NCI-H128 (cell line): ENCODE measurements at regions not wholly inside any gene's neighbourhood (a gene's known extent, or its start where the extent isn't known, plus 50 kb on each side); places are given as distances from the start of the nearest gene placed in this dataset.

Source experiments
- DNase-seq: peaks from one replicate; lab custom pipeline; 2025; ENCODE audit not compliant: unreplicated experiment; lab: John Stamatoyannopoulos, UW

- DNase-seq: no peak
Measured at GRCh38 chr9:105142406-105143135, 101.9 kb upstream of the SLC44A1 start.

GRCh38 chr9:105143136-105143430 is 101.4 kb upstream of the SLC44A1 start:
- DNase-seq: no peak

- DNase-seq: no peak
Measured at GRCh38 chr9:105144076-105144475, 100.4 kb upstream of the SLC44A1 start.

GRCh38 chr9:105144841-105145240 is 99.6 kb upstream of the SLC44A1 start:
- DNase-seq: no peak

GRCh38 chr9:105146677-105147076 is 97.8 kb upstream of the SLC44A1 start:
- no peak for DNase-seq

GRCh38 chr9:105147110-105147871 is 97.2 kb upstream of the SLC44A1 start:
- no peak for DNase-seq

GRCh38 chr9:105148328-105149006 is 96.0 kb upstream of the SLC44A1 start:
- DNase-seq: no peak

- DNase-seq: no peak
Measured at GRCh38 chr9:105150991-105151685, 93.3 kb upstream of the SLC44A1 start.

- DNase-seq: no peak
Measured at GRCh38 chr9:105151686-105151995, 92.8 kb upstream of the SLC44A1 start.

- no peak for DNase-seq
Measured at GRCh38 chr9:105154723-105155191, 89.7 kb upstream of the SLC44A1 start.

- DNase-seq: no peak
Measured at GRCh38 chr9:105157171-105157583, 87.3 kb upstream of the SLC44A1 start.

- DNase-seq: no peak
Measured at GRCh38 chr9:105158020-105158419, 86.4 kb upstream of the SLC44A1 start.

GRCh38 chr9:105158898-105159297 is 85.6 kb upstream of the SLC44A1 start:
- DNase-seq: no peak

- DNase-seq: no peak
Measured at GRCh38 chr9:105168870-105169319, 75.6 kb upstream of the SLC44A1 start.

GRCh38 chr9:105171076-105171475 is 73.4 kb upstream of the SLC44A1 start:
- DNase-seq: no peak

- no peak for DNase-seq
Measured at GRCh38 chr9:105171589-105171988, 72.9 kb upstream of the SLC44A1 start.

GRCh38 chr9:105172436-105172835 is 72.0 kb upstream of the SLC44A1 start:
- no peak for DNase-seq

- no peak for DNase-seq
Measured at GRCh38 chr9:105173306-105173705, 71.1 kb upstream of the SLC44A1 start.

- no peak for DNase-seq
Measured at GRCh38 chr9:105173826-105174225, 70.6 kb upstream of the SLC44A1 start.

- no peak for DNase-seq
Measured at GRCh38 chr9:105176194-105176593, 68.3 kb upstream of the SLC44A1 start.

- DNase-seq: no peak
Measured at GRCh38 chr9:105178076-105178475, 66.4 kb upstream of the SLC44A1 start.
